HEK293T (cell line): ENCODE measurements at regions not wholly inside any gene's neighbourhood (a gene's known extent, or its start where the extent isn't known, plus 50 kb on each side); places are given as distances from the start of the nearest gene placed in this dataset.

Experiments used
- ARNT ChIP-seq: fragments of 450-650 bp; IDR thresholded peaks from 2 replicates; pipeline ENCODE4 v1.6.1; 2017; ENCODE audit warnings: mild to moderate bottlenecking
- BHLHE40 ChIP-seq: fragments of 450-650 bp; IDR thresholded peaks from 2 replicates; pipeline ENCODE4 v1.6.1; 2016; ENCODE audit warnings: mild to moderate bottlenecking, moderate library complexity, borderline replicate concordance
- FOXA1 ChIP-seq: fragments of 450-650 bp; IDR thresholded peaks from 2 replicates; pipeline ENCODE4 v1.6.1; 2016; ENCODE audit warnings: mild to moderate bottlenecking
- FOXK2 ChIP-seq: fragments of 450-650 bp; IDR thresholded peaks from 2 replicates; pipeline ENCODE4 v1.6.1; 2016; ENCODE audit warnings: mild to moderate bottlenecking
- FOXM1 ChIP-seq: fragments of 450-650 bp; IDR thresholded peaks from 2 replicates; pipeline ENCODE4 v1.6.1; 2017; ENCODE audit warnings: mild to moderate bottlenecking, borderline replicate concordance
- HDGF ChIP-seq: fragments of 450-650 bp; IDR thresholded peaks from 2 replicates; pipeline ENCODE4 v1.6.1; 2017; ENCODE audit warnings: antibody characterized with exemption, borderline replicate concordance
- L3MBTL2 ChIP-seq: fragments of 450-650 bp; conservative IDR thresholded peaks from 2 replicates; pipeline ENCODE4 v1.6.1; 2016; ENCODE audit warnings: mild to moderate bottlenecking
- NFRKB ChIP-seq: fragments of 450-650 bp; IDR thresholded peaks from 2 replicates; pipeline ENCODE4 v1.6.1; 2016; ENCODE audit warnings: mild to moderate bottlenecking, moderate library complexity
- SP1 ChIP-seq: fragments of 450-650 bp; IDR thresholded peaks from 2 replicates; pipeline ENCODE4 v1.6.1; 2017
- SUZ12 ChIP-seq: fragments of 450-650 bp; IDR thresholded peaks from 2 replicates; pipeline ENCODE4 v1.6.1; 2016; ENCODE audit warnings: mild to moderate bottlenecking
- TARDBP ChIP-seq: fragments of 450-650 bp; IDR thresholded peaks from 2 replicates; pipeline ENCODE4 v1.6.1; 2016
- ZNF384 ChIP-seq: fragments of 450-650 bp; IDR thresholded peaks from 2 replicates; pipeline ENCODE4 v1.6.1; 2016
- TF ChIP-seq, protein P1 (sequence below): fragments of 450-650 bp; IDR thresholded peaks from 2 replicates; pipeline ENCODE4 v1.6.1; 2016

DNA sequence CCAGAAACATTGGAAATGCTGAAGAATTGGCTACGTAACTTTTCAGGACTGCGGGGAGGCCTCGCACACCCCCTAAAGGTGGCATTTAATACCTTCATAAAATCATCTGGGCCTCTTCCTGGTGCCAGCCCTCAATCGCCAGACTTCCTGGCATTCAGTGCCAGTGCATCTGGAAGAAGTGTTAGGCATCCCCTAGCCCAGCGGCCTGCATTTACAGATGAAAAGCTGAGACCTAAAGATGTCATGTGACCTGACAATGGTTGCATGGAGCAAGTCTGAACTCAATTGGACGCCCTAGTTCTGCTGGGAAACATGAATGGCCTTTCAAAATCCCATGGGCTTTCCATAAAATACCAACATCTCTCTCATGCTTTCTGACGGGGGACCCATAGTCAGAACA lies 81.0 kb upstream of the TMEM45B start:
- TF ChIP-seq FOXA1: no peak
- no peak for TF ChIP-seq TARDBP
- no peak for TF ChIP-seq FOXK2
- TF ChIP-seq SP1: no peak
- TF ChIP-seq L3MBTL2: no peak
- no peak for TF ChIP-seq BHLHE40
- TF ChIP-seq NFRKB: no peak
- TF ChIP-seq, protein P1, sequence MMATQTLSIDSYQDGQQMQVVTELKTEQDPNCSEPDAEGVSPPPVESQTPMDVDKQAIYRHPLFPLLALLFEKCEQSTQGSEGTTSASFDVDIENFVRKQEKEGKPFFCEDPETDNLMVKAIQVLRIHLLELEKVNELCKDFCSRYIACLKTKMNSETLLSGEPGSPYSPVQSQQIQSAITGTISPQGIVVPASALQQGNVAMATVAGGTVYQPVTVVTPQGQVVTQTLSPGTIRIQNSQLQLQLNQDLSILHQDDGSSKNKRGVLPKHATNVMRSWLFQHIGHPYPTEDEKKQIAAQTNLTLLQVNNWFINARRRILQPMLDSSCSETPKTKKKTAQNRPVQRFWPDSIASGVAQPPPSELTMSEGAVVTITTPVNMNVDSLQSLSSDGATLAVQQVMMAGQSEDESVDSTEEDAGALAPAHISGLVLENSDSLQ: no peak
- TF ChIP-seq FOXM1: no peak
- TF ChIP-seq HDGF: no peak
- TF ChIP-seq ARNT: no peak
- no peak for TF ChIP-seq ZNF384
- TF ChIP-seq SUZ12: no peak
